ENCODE measurements at regions not wholly inside any gene's neighbourhood (a gene's known extent, or its start where the extent isn't known, plus 50 kb on each side); places are given as distances from the start of the nearest gene placed in this dataset.

DNA sequence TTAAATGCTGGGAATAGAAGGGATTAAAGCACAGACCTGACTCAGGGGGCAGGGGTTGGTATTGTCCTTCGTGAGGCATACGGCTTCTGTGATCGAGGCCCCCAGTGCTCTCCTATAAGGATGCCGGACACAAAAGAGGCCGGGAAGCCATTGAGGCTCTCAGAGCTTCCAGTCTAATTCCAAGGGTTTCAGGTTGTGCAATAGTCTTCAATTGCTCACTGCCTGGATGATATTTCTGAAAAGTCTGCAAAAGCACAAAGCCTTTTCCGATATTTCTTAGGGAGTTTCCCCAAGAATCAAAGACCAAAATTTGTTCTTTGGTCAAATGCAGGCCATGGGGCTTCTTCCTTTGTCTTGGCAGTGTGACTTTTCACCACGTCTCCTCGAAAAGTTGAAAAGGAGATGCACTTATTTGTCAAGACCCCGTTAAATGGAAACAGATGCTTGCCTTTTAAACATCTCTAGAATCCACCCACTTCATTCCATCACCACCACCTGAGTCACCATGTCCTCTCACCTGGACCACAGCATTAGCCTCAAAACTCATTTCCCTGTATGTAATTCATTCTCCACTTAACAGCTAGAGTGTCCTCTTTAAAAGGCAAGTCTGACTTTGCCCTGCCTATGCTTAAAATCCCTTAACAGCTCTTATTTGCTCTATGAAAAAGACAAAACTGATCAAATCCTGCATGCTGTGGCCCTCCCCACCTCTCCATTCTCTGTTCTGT, 134.8 kb upstream of the NAMPT start:
- no peak for DNase-seq
- H3K4me3 ChIP-seq (ENCODE audit: low read depth, low read length), result no peak overlapping the region
- peaks cover 6% of the 10 kb centered on the region for H3K9me3 ChIP-seq (ENCODE audit: severe bottlenecking)
- H3K27me3 ChIP-seq (ENCODE audit: insufficient read depth, low read depth, severe bottlenecking), result no peaks in the 10 kb centered on the region
- TF ChIP-seq, protein P1, sequence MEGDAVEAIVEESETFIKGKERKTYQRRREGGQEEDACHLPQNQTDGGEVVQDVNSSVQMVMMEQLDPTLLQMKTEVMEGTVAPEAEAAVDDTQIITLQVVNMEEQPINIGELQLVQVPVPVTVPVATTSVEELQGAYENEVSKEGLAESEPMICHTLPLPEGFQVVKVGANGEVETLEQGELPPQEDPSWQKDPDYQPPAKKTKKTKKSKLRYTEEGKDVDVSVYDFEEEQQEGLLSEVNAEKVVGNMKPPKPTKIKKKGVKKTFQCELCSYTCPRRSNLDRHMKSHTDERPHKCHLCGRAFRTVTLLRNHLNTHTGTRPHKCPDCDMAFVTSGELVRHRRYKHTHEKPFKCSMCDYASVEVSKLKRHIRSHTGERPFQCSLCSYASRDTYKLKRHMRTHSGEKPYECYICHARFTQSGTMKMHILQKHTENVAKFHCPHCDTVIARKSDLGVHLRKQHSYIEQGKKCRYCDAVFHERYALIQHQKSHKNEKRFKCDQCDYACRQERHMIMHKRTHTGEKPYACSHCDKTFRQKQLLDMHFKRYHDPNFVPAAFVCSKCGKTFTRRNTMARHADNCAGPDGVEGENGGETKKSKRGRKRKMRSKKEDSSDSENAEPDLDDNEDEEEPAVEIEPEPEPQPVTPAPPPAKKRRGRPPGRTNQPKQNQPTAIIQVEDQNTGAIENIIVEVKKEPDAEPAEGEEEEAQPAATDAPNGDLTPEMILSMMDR (IDR thresholded peaks at IDR 0.05; ENCODE audit: low read depth, low read length), result no peak
- no peak overlapping the region for H3K27ac ChIP-seq
- H3K36me3 ChIP-seq, result no peaks in the 10 kb centered on the region

DNA sequence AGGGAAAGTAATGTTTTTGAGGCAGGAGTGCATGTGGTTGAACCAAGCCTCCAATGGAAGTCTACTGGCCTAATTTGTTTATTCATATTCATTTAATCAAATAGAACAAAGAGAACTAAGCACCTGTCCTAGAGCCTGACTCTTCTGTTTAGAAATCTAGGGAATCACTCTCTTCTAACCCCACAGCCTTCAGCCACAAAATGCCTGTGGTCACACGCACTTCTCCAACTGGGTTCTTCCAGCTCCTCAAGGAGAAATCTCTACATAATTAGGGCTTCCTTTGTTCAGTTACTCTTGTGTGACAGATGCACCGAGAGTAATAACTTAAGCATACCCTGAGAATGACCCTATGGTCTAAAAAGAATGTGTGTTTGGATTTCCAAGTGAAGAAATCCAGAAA, 133.7 kb upstream of the NAMPT start:
- Histone ChIP-seq H3K36me3 (no peaks in the 10 kb centered on the region), H3K9me3 (ENCODE audit: severe bottlenecking) (peaks cover 6% of the 10 kb centered on the region), H3K27me3 (ENCODE audit: insufficient read depth, low read depth, severe bottlenecking) (no peaks in the 10 kb centered on the region), H3K4me3 (ENCODE audit: low read depth, low read length) (no peak overlapping the region), H3K27ac (no peak overlapping the region)
- TF ChIP-seq, protein P1 (IDR thresholded peaks at IDR 0.05; ENCODE audit: low read depth, low read length), result no peak
- no peak for DNase-seq

DNA sequence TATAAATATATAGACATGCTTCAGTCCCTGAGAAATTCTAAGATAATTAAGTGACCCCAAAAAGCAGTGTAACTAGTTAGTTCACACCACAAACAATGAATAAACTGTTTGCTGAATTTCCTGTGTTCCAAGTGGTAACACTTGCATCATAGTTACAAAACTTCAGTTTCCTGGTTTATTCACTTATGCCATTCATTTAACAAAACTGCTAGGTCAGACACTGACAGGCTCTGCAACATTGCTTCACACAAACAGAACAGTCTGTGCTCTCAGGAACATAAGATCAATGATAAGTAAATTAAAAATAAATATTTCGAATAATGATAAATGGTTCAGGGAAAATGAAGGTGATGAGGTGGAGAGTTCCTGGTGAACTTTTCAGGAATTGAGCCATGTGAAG, 133.3 kb upstream of the NAMPT start:
- Histone ChIP-seq H3K27me3 (ENCODE audit: insufficient read depth, low read depth, severe bottlenecking) (no peaks in the 10 kb centered on the region), H3K36me3 (no peaks in the 10 kb centered on the region), H3K27ac (no peak overlapping the region), H3K9me3 (ENCODE audit: severe bottlenecking) (peaks cover 6% of the 10 kb centered on the region), H3K4me3 (ENCODE audit: low read depth, low read length) (no peak overlapping the region)
- DNase-seq, result no peak
- TF ChIP-seq, protein P1 (IDR thresholded peaks at IDR 0.05; ENCODE audit: low read depth, low read length), result no peak

DNA sequence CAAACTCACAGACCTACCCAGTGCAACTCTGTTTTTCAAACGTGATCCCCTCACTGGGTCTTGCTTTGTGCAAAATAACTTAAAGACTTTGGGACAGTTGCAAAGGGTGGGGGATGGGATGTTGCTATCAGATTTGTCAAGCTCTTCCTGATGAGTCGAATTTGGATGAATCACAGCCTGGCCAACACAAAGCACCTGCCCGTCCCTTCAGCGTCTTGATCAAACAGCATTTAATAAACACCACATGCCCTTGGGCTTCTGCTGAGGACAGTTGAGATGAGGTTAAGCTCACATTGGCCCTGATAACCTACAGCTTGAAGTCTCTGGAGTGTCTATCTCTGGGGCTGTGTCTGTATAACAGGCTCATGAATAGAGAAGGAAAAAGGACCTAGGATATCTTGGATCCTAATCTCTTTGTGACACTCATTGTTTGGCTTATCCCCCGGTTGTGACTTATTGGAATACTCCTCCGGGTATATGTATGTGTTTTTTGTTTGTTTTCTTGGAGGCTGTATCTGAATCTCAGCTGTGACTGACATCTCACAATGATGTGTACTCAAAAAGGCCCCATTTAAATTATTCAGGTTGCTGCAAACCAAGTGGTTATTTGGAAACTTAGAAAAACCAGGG, 132.6 kb upstream of the NAMPT start:
- Histone ChIP-seq H3K9me3 (ENCODE audit: severe bottlenecking) (peaks cover 6% of the 10 kb centered on the region), H3K27ac (no peak overlapping the region)
- TF ChIP-seq, protein P1 (IDR thresholded peaks at IDR 0.05; ENCODE audit: low read depth, low read length), result no peak

DNA sequence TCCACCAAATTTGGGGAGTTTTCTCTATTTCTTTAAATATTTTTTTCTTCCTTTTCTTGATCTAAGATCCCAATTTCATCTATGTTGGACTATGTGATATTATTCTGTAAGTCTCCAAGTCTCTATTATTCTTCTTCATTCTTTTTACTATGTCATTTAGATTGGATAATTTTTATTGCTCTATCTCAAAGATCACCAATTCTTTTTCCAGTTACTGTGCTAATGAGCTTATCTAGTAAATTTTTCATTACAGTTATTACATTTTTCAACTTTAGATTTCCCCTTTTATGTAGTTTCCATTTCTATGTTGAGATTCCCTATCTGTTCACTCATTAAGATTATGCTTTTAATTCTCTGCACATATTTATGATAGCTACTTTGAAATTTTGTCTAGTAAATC, 131.6 kb upstream of the NAMPT start:
- H3K4me3 ChIP-seq (ENCODE audit: low read depth, low read length), result no peak overlapping the region
- no peaks in the 10 kb centered on the region for H3K36me3 ChIP-seq
- TF ChIP-seq, protein P1 (IDR thresholded peaks at IDR 0.05; ENCODE audit: low read depth, low read length), result no peak
- peaks cover 6% of the 10 kb centered on the region for H3K9me3 ChIP-seq (ENCODE audit: severe bottlenecking)
- DNase-seq, result no peak
- no peaks in the 10 kb centered on the region for H3K27me3 ChIP-seq (ENCODE audit: insufficient read depth, low read depth, severe bottlenecking)
- no peak overlapping the region for H3K27ac ChIP-seq

More for the DNA sequence above, 132.6 kb upstream of the NAMPT start:
- no peaks in the 10 kb centered on the region for H3K36me3 ChIP-seq
- no peaks in the 10 kb centered on the region for H3K27me3 ChIP-seq (ENCODE audit: insufficient read depth, low read depth, severe bottlenecking)
- no peak overlapping the region for H3K4me3 ChIP-seq (ENCODE audit: low read depth, low read length)
- DNase-seq, result no peak

Measured in WERI-Rb-1 (cell line).